GM19467 (cell line): ENCODE measurements at regions not wholly inside any gene's neighbourhood (a gene's known extent, or its start where the extent isn't known, plus 50 kb on each side); places are given as distances from the start of the nearest gene placed in this dataset.
"Not testable (repeated sequence)": the region's sequence is repeated elsewhere in the genome, so short reads cannot be mapped to it uniquely, and the experiment has no call there.

Experiments
- ATAC-seq: cut with Tn5 transposase; IDR thresholded peaks from one replicate; pipeline ENCODE4 v1.9.1; 2021; ENCODE audit warnings: mild to moderate bottlenecking, moderate library complexity; ENCODE audit not compliant: unreplicated experiment

DNA sequence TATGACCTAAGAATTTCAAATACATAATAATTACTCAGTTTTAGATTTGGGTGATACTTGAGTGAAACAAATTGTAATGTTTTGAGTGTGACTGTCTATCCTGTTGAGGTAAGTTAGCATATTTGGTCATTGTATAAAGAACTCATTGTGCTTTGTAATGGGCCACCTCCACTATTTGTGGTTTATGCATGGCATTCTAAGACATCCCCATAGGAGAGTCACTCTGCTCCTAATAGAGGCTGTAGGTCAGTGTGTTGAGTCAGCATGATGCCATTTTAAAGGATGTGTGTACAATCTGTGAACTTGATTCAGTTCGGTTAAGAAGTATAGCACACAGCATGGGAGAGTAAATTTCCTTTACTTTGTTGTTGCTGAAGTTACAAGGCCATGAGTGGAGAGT lies 1112.4 kb downstream of the JRKL start:
- ATAC-seq = no peak

DNA sequence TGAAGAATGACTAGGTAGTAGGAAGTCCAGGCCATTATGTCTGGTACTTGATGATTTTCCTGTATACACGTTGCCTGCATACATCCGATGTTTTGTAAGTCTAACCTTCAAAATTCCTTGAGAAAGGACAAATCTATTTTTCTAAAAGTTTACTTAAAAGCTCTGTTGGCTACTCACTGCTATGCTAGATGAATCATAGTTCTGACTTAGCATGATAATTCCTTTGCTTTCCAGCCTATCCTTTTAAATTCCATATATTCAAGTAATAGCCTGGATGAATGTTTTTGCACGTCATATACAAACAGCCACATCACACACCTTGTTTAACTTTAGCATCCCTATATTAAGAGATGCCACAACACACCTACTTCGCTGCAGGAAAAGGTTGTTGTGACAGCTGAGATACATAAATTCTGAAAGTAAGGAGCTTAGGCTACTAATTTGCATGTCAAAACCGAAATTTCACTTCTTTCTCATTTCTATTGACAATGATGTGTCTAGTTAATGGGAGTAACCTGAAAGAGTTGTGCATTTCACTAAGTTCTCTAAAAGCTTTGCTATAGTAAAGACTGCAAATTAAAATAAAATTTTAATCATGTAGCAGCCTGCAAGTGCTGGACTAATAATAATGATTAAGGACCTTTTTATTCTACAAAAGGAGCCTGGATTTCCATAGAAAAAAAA lies 1116.4 kb downstream of the JRKL start:
- ATAC-seq = no peak

DNA sequence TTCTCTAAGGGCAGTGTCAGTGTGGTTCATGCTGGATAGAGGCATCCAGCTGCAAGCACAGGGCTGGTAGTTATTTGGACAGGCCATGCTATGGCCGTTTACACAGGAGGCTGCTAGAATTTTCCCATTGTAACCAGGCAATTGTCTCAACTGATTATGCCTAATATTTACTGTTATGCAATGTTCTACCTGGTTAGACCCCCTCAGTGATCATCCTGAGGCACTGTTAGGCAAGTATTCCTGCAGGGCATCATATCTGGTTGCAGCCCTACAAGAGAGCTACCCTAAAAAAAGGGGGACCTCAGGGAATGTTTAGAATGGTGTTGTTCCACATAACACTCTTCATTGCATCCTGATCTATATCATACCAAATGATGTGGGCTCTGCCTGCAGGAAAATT lies 1124.6 kb downstream of the JRKL start:
- ATAC-seq = no peak

DNA sequence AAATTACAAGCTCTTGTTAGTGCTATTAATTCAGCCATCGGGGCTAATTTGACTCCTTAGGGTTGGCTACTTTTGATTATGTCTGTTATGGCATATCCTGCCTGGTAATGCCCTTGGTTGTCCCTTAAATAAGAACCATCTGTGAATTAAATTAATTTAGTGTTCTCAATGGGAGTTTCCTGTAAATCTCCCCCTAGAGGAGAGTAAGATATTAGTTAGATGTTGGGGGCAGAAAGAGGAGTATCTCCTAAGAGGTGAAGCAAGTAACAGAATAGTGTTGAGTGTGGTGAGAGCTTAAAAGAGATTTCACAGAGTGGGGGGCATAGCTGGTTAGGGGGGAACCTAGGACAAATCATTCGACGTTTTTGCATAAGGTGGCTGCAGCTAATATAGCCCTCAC lies 1126.9 kb downstream of the JRKL start:
- ATAC-seq = no peak

DNA sequence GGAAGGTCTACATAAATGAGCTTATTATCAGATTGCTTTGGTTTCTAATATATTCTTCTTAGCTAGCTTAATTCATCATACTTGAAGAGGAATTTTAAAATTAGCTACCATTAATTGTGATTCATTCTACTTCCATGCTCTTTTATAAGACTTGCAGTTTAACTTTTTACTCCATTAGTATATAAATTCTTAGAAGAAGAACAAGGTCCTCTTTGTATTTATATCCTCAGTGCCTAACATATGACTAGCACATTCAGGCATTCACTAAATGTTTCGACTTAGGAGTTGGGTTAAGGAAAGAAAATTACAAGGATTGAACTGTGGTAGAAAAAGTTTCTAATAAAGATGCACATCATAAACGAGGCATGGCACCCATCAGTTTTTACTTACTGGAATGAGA lies 1135.5 kb downstream of the JRKL start:
- ATAC-seq = no peak

DNA sequence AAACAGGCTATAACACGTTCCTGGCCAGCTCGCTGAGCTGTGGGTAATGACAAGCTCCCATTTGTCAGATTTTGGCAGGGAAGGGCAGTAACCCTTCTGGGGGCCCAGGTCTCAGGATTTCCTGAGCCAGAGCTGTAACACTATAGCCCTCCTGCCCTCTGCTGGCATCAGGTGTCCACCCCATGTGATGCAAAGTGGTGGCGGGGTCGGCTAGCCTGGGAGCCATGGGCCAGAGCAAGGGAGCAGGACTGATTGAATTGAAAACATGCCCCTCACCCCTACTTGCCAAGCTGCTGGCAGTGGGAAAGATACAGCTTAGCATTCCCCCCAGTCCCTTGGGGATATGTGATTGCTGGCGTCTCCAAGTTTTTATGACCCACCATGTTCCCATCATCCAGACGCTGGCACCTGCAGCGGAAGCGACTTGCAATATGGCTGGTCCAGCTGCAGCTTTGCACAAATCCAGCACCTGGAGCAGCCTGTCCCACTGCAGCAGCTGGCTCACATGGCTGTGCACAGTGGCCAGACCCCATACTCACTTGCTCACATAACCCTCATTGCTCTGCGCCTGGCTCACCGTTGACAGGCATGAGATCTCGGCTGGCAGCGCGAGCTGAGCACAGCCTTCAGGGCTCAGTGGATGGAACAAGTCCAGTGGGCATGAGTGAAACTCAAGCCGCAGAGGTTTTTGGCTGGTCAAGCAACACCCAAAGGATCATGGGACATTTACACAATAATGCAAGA lies 1147.8 kb downstream of the JRKL start:
- no peak for ATAC-seq

DNA sequence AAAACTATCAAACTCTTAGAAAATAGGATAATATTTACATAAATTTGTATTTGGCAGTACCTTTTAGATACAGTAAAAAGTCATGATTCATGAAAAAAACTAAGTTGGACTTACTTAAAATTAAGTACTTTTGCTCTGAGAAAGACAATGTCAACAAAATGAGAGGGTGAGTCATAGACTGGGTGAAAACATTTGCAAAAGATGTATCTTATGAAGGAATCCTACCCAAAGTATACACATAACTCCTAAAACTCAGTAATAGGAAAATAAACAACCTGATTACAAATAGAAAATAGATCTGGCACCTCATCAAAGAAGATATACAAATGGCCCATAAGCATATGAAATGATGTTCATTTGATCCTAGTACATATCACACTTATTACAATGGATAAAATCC lies 1154.6 kb downstream of the JRKL start:
- ATAC-seq = no peak

DNA sequence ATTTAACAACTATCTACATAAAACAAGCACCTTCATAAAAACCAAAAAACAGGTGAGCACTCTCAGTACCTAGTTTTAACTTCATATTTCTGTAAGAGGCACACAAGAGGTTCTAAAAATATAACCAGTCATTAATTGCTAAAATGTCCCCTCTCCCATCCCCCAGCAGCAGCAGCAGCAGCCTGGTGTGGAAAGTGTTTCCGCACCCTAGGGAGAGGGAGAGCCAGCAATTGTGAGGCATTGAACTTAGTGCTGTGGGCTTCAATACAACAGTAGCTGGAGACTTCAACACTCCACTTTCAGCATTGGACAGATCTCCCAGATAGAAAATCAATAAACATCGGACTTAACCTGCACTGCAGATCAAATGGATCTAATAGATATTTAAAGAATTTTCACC lies 1158.5 kb downstream of the JRKL start:
- ATAC-seq = no peak

DNA sequence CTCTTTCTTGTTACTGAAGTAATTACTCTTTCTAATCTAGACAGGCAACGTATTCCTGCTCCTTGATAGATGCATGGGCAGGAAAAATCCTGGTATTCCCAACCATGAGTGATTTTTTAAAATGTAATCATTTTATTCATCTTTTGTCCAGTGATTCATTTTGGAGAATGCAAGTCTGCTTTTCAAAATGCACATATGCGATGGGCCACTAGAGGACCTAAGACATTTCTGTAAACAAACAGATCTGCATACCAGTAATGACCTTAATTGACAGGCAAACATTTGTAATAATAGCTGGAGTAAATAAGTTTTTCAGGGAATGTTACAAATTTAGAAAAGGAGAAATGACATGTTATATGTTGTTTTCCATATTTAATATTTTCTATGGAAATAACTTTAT lies 1167.6 kb downstream of the JRKL start:
- no peak for ATAC-seq

DNA sequence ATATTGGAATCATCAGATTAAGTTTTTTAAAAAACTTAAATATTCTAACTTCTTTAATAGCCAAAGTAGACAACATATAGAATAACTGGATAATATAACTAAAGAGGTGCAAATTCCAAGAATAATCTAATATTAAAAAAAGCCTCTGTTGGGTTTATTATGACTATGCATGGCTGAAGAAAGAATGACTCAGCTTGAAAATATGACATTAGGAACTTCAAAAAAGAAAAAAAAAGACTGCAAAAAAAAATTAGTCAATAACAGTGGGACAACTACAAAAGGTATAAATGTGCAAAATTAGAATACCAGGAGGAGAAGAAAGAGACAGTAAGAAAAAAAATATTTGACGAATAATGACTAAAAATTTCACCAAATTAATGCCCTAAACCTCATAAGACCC lies 1178.0 kb downstream of the JRKL start:
- ATAC-seq = no peak

DNA sequence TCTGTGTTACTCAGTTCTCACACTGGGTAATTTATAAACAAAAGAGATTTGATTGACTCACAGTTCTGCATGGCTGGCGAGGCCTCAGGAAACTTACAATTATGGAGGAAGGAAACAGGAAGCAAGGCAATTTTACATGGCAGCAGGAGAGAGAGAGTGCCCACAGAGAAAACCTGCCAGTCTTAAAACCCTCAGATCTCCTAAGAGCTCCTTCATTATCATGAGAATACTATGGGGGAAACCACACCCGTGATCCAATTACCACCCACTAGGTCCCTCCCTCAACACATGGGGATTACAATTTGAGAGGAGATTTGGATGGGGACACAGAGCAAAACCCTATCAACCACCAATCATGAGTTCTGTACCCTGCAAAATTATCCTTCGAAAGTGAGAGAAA lies 1180.8 kb downstream of the JRKL start:
- ATAC-seq = no peak

DNA sequence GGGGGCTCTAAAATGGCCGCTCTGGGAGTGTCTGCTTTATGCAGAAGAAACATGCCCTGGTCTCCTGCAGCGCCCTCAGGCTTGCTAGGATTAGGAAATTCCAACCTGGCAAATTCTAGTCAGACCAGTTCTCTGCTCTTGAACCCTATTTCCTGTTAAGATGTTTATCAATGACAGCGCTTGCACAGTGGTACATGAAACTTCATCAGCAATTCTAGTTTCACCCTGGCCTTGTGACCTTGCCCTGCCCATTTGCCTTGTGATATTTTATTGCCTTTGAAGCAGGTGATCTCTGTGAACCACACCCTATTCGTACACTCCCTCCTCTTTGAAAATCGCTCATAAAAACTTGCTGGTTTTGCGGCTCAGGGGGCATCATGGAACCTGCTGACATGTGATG lies 1184.0 kb downstream of the JRKL start:
- ATAC-seq = not testable (repeated sequence)

DNA sequence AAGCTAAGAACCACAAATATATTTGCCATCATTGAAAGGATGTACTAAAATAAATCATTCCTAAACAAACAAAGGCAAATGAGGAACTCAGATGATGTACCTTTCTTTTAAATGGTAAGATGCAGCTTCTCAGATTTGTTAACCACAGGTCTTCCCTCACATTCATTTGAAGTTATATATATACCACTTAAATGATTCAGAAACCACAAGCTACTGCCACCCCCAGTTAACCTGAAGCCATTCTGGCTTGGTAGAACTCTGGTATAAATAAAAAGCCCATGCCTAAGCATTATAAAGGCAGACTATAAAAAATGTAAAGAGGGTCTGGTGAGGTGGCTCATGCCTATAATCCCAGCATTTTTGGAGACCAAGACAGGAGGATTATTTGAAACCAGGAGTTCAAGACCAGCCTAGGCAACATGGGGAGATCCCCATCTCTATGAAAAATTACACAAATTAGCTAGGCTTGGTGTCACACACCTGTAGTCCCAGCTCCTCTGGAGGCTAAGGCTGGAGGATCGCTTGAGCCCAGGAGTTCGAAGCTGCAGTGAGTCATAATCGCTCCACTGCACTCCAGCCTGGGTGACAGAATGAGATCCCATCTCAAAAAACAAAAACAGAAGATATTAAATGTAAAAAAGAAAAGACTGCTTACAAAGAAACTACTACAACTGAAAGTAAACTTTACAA lies 1185.3 kb downstream of the JRKL start:
- no peak for ATAC-seq

DNA sequence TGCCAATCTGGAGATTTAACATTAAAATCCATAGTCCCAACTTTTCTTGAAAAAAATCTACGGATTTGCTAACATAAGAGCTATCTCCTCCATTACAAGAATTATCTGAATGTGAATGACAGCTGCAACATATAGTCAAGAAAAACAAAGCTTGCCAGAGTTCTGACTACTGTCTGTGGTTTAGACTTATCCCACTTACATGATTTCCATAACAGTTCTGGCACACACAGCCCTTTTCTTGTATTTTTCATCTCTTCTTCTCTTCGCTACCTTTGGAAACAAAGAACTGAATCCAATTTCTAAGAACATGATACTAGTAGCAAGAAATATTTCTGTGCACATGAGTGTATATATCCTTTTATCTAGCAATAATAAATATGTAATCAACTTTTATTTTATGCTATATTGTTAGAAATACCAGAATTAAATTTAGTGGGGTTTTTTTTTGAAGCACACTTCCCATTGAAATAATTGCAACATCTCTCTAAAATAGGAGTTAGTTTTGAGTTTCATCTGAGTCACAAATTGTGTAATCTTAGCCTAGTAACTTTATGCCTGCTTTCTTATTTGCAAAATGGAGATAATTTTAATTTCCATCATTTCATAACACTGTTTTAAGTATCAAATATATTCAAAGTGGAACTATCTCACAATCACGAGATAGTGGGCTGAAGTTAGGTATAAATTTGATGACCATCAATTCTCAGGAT lies 1217.6 kb downstream of the JRKL start:
- ATAC-seq = no peak

DNA sequence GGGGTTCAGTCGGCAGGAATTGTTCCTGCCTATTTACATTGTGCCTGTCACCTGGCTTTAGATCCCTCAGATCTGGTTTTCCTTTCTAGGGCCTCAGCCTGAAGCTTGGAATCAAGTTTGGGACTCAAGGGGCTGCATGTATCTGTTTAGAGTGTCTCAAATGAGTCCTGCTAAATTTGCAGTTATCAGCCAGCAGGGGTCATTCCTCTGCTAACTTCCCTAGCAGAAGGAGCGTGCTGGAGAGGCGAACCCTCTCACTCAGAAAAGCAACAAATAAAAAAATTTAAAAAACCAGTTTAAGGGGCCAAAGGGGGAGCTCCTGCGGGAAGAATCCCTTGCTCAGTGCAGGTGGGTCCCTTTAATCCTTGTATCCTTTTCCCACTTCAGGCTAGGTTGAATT lies 1220.2 kb downstream of the JRKL start:
- ATAC-seq = no peak

DNA sequence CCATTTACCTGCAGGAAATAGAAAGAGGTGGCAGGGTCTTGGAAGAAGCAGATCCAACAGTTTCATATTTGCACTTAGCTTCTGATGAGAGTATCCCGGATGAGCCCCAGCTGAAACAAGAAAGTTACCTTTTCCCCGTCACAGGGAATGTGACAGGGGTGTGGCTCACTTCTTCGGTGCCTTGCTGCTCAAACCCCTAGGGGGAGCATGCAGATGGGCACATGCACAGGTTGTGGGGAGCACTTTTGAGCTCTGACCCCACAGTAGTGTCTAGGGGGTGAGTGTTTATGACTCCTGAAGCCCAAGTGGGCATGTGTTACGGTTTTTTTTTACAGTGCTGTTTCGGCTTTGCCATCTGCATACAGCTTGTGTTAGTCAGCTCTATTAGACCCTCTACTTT lies 1221.0 kb downstream of the JRKL start:
- no peak for ATAC-seq

DNA sequence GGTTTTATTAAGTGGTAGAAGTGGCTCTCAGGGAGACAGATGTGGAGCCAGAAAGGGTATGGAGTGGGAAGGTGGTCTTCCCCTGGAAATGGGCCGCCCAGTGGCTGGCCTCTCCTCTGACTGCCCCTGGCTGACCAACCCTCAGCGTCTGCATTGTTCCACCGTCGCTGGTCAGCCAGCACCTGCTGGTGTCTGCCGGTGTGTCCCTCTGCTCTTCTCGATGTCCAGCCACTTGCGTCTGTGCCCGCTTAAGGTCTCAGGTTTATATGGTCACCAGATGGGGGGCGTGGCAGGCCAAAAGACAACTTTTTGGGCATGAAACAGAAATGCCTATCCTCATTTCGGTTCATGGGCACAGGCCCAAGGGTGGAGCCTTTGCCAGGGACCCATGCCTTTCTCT lies 1221.5 kb downstream of the JRKL start:
- ATAC-seq = no peak

DNA sequence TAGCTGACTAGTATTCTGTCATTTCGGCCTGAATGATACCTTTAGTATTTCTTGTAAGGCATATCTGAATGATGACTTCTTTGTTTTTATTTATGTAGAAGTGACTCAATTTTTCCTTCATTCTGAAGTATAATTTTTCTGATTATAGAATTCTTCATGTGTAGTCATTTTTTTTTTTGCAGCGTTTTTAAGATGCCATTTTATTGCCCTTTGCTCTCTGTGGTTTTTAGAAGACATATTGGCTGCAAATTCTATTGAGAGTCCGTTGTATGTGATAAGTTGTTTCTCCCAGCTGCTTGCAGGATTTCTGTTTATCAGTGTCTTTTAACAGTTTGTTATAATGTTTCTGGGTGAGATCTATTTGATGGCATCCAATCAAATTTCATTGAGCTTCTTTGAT lies 1224.8 kb downstream of the JRKL start:
- ATAC-seq = no peak

DNA sequence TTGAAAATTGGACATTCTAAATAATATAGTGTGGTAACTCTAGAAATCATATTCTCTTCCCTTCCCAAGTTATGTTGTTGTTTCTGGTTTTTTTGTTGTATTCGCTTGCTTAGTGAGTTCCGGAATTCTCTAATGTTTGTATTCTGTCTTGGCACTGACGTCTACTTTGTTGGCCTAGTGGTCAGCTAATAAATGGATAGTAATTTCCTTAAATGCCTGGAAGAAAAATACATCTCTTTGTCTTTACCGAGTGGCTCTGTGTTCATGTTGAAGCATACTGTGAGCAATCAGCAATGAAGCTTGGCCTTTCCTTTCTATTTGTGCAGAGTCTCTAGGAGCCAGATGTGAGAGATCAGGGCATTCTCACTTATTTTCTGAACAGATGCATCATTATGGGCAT lies 1225.7 kb downstream of the JRKL start:
- ATAC-seq = no peak

DNA sequence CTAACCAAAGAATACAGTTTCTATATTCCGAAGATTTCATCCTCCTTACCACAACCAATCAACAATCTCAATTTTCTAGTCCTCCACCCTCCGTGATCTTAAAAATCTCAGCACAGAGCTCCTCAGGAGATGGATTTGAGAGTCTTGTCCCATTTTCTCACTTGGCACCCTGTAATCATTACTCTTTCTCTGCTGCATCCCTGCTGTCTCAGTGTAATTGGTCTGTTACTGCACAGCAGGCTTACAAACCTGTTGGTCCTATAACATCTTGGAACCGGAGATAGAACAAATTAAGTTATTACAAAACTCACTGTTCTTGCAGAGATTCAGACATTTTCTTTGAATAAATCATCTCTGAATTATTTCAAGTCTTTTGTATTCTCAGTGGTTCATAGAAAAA lies 1227.2 kb downstream of the JRKL start:
- no peak for ATAC-seq

DNA sequence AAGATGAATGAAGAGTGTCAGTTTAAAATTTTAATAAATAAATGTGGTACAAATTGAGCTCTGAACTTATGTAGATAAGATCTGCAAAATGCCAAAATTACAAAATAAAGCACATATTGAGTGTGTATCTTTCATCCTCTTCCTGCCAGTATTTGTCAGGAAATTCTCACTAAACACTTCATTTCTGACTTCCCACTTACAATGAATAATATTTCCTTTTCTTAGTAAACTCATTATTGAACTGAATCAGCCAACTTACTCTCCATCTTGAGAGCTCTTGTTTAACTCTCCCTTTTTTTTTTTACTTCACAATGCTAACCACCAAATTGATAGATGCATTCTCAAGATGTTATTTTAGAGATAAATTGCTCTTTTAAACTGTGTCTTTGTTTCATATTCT lies 1230.2 kb downstream of the JRKL start:
- no peak for ATAC-seq

DNA sequence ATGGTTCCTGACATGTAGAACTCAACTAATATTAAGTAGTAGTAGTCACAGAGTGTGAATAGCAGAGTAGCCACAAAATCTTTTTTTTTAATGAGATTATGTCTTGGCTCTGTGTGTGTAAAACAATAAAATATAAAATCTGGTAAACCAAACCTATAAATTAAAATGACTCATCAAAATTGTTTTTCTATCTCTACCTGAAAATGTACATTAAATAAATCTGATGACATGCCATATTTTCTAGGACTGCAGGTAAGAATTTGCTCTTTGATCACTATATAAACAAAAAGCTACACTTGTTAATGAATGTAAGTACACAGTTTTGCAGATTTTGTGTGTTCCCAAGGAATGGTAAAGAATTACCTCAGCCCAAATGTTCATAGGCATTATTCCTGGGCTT lies 1231.5 kb downstream of the JRKL start:
- ATAC-seq = no peak
